IPS-NIHi7 (cell line): ENCODE measurements at regions not wholly inside any gene's neighbourhood (a gene's known extent, or its start where the extent isn't known, plus 50 kb on each side); places are given as distances from the start of the nearest gene placed in this dataset.

Source experiments
- DNase-seq: peaks from one replicate; pipeline ENCODE4 v3.0.0; 2012; ENCODE audit warnings: mixed read lengths; ENCODE audit errors: extremely low spot score

DNA sequence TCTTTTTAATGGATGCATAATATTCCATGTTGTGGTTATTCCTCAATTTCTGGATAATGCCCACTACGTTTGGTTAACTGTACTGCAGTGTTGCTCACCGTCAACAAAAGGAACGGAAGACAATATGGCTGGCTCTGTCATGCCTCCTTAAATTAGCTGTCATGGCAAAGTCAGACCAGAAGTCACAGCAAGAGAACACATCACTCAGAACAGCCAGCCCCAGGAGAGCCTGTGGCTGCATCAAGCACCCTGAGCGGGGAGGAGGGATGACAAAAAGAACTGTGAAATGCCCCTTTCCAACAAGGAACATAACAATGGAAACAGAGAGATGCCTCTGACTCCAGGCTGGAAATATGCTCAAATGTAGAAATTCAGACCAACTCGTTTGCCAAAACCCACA is 366.0 kb upstream of the ZNF507 start:
- DNase-seq = no peak

DNA sequence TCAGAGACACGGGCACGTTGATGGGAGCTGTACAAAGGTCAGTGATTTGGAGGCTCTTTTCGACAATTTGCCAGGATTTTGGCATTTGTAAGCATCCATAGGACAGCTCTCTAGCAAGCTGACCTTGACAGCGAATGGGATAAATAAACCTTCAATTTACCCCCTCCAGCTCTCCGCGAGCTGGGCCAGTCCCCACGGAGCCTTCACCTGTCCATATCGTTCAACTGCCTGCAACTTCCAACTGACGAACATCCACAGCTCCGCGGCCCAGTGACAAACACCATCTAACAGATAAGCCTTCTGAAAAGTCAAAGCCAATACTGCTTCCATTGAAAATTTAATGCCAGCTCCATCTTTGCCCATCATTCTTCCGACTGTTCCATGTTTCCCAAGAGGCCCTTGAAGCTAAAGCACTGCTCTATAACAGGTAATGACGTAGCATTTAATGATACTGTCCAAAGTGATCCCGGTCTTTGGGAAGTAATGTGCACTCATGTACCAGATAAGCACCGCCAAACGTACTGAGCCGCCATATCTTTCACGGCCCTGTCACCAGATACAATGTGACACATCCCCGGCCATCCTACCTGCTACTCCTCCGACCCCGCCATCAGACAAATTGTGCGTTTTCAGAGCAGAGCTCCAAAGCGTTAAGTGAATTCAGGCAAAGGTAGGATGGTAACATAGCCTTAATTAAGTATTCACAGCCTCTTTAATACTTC is 365.3 kb upstream of the ZNF507 start:
- no peak for DNase-seq

DNA sequence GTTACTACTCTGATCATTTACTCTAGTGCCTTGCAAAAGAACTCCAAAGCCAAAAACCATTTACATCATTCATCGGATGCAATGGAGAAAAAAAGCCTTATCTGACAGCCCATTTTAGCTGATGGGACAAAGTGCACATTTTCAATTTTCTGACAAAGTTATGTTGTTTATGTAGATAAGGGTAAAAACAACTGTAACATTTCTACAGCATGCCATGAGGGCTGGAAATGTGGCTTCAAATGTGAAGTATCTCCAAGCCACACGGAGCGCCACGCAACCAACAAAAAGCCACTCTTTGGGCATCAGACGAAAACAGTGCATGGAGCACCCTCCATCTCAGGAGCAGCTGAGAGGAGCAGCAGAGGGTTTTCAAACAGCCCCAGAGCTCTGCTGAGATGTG is 364.6 kb upstream of the ZNF507 start:
- no peak for DNase-seq

DNA sequence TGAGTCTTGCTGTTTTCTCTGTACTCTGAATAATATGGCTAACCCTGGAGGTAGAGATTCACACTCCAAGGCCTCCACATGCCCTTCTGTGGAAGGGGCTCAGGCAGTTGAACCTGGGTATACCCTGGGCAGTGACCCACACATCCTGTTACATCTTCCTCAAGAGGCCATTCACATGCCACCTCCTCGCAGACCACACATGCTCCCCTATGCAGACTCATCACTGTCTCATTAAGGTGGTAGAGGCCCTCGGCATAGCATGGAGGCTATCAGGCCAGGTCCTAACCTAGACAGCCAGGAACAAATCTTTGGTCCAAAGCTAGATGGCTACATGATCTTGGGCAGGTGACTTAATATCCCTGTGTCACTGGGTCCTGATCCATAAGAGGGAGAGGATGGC is 363.9 kb upstream of the ZNF507 start:
- no peak for DNase-seq

DNA sequence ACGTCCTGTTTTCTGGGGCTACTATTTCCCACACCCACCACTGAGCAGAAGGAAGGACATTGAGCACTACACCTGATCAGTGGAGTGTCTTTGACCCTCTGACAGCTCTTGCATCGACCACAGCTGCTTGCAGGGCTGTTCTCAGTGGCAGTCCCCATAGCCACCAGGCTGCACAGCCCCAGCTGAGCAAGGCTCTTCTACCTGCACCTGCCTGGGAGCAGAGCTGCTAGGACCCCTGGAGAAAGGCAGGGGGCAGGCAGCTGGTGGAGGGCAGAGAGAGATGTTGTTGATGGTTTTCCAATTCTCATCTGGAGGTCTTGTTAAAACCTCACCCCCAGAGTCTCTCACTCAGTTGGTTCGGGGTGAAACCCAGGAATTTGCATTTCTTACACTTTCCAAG is 361.8 kb upstream of the ZNF507 start:
- no peak for DNase-seq

DNA sequence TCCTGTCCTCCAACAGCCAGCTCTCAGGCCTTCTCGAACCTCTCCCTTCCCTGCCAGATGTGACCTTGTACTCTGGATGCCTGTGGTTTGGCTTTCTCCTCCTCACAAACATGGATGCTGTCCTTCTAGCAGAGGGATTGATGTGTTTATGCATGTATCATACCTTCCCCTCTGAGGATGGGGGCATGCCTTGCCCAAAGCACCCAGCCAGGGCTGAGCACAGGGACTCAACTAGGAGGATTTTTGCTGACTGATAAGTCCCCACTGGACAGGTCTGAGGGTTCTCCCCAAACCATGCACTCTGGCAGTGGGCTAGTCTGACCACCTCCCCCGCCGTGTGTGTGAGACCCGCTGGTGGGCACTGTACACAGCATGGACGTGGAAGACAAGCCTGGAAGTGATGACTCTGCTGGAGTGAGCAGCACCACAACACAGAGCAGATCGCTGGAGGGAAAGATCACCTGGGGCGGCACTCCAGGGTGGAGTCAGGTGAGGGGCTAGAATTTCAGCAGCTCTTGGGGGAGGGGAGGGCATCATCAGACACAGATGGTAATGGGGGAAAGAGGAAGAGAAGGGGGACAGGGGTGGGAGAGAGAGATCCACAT is 360.3 kb upstream of the ZNF507 start:
- DNase-seq = no peak

DNA sequence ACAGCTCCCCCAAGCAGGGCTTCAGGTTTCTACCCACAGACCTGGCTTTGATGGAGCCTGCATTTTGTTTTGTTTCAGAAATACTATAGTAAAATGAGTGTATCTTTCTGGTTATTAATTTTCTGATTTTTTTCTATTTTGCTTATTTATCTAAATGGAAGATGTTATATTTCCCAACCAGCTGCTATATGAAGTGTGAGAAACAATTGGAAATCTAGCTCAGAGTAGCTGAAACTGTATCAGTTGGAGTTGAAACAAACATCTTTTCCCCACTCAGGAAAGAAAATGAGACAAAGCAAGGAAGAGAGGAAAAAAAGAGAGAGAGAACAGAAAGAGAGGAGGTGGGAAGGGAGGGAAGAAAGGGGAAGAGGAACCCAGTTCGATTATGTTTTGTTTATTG is 358.5 kb upstream of the ZNF507 start:
- DNase-seq = no peak

DNA sequence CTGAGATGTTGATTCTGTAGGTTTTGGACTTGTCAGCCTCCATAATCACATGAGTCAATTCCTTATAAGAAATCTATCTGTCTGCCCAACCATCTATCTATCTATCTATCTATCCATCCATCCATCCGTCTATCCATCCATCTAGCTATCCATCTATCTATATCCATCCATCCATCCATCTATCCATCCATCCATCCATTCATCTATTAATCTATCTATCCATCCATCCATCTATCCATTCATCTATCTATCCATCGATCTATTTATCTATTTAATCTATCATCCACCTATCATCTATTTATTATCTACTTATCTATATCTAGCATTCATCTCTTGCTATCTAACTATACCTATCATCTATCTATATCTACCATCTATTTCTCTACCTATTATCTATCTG is 357.2 kb upstream of the ZNF507 start:
- no peak for DNase-seq

DNA sequence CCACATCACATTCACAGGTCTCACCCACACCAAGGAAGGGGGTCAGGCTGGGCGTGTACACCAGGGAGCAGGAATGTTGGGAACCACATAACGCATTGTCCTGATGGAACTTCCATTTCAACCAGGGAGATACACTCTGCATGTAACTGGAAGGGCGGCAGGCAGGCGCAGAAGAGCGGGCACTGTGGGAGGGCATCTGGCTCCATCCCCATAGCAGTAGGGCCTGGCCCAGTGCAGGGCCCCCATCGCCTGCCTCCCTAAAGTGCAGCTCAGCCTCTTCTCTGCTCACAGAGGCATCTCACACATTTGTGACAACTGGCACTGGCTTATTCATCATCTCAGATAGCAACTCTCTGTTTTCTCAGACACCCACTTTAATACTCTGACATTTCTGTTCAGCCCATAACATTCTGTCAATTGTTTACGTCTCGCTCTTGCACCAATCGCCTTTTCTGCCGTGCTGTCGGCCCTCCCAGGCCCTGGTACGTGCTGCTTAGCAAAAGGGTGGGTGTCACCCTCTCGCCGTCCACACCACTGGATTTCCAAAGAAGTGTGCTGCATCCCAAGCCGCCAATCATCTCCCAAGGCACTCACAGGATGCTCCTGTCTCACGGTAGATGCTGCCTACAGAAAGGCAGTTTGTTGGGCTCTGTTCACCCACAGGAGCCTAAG is 353.3 kb upstream of the ZNF507 start:
- DNase-seq = no peak

DNA sequence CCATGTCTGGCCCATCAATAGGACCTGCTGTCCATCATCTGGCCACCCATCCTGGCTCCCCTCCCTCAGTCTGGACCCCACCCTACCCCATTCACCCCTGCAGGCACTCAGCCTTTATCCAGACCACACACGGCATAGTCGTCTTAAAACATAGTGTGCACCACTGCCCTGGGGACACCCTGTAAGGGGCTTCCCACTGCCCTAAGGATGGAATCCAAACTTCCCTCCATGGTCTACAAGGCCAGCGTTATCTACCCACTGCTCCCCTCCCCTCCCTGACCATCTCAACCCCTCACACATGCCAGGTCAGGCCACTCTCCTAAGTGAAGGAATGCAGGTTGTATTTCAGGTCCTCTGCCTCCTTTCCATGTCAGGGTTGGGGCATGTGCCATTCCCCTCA is 352.7 kb upstream of the ZNF507 start:
- no peak for DNase-seq

DNA sequence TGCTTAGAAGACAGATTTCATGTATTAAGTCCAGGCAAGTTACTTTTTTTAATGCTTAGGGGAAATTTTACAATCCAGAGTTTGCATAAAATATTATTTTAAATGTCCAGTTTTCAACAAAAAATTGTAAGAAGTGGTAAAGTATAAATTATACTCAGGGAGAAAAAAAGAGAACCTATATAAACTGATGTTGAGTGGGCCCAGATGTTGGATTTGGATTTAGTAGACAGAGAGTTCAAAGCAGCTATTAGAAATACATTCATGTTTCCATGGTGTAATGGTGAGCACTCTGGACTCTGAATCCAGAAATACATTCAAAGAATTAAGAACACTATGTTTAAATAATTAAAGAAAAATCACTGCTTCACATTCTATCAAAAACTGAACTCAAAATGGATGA is 349.9 kb upstream of the ZNF507 start:
- no peak for DNase-seq

DNA sequence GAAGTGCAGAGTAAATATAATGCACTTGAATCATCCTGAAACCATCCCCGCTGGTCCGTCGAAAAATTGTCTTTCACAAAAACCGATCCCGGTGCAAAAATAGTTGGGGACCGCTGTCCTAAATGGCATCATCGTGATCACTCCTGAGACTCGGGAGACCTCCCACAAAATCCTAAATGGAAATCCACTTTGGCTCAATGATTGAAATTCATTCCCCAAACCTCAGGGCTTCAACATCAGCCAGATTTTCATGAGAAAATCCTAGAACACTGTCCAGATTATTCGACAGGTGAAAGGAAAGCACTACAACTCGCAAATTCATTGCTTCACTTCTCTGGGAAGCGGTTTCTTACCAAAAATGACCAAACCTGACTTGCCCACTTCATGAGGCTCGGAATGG is 335.3 kb upstream of the ZNF507 start:
- DNase-seq = no peak

DNA sequence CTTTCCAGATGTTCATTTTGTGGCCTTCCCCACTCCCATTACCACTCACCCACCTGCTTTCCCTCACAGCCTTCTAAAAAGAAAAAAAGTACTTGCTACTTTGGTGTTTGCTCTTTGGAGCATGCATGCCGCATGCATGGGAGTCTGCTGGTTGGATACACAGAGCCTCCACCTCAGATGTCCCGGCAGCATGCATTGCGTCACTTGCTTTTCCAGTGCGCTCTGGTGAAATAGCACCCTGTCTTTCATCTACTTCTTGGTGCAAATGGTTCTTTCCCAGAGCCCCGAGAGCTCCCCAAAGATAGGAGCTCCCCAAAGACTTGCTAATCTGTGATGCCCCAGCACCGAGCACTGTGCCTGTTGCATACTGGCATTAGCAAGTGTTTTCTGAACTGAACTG is 333.2 kb upstream of the ZNF507 start:
- no peak for DNase-seq

DNA sequence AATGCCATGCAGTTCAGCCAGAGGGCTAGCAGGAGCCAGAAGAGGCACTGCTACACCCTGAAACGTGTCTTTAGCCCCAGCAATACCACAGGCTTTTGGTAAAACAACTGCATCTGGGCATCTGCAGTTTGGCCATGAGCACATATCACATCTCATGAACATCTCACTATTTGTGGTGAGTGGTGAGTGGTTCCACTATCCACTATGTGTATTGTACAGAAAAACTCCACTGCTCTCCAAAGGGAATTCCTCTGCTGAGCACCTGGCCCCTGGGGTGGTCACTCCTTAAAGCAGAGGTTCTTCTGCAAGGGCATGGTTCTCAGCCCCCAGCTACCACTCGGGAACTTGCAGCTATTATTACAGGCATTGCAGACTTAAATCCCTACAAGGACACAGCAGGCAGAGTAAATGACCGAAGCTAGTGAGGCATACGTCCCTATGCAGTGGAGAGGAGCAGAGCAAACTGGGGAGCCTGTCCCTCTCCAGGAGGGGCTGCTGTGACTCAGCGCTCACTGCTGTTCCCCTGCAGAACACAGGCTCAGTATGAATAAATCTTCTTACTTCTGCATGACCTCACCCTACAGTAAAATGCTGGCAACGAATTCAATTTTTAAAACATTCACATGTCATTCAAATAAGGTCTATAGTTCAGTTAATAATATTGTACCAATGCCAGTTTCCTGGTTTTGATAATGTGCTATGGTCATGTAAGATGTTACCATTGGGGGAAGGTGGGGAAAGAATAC is 332.4 kb upstream of the ZNF507 start:
- DNase-seq = no peak

DNA sequence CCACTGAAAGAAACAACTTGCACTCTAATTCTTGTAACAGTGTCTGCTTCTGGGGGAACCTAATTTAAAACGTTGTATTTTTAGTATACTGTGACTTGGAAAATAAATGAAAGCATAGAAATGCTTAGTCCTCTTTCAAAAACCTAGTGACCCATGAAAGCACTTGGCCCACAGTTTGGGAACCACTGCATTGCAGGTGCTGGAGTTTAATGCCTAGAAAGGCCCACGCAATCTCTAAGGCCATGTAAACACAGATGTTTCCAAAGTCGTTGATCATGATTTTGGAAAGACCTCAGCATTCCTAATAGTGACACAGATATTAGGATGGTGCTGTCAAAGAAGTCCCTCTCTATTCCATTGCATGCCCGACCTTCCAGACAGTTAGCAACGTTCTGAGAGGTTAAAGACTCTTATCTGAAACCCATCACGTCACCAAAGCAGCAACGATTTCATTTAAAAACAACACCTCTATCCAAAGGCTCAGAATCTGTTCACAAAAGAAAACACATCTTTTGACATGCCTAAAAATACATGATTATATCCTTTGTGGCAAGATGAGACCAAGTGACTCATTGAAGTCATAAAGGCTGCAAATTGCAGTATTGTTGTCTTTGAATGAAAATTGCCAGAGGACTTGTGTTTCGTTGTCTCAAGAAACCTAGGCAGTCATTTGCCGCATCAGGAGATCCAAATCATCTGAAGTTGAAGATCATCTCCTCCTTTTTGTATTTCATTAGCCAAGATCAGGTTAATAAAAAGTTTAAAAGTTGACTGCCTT is 328.0 kb upstream of the ZNF507 start:
- DNase-seq = no peak

DNA sequence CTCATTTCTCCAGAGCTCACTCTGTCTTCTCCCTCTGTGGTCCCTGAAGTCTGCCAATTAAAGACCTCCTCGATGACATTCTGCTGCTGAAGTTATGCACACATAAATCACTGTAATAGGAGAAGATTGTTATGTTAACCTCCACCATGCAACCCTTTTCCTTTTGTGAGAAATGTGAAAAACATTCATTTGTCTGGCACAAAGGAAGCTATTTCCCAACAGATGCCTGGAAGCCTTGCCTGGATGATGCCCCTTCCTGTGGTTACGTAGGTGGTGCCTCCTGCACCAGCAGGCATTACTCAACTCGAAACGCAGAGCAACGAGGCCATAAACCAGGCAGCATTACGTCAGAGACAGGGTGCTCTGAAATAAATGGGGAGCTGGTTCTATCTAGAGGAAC is 327.4 kb upstream of the ZNF507 start:
- no peak for DNase-seq

DNA sequence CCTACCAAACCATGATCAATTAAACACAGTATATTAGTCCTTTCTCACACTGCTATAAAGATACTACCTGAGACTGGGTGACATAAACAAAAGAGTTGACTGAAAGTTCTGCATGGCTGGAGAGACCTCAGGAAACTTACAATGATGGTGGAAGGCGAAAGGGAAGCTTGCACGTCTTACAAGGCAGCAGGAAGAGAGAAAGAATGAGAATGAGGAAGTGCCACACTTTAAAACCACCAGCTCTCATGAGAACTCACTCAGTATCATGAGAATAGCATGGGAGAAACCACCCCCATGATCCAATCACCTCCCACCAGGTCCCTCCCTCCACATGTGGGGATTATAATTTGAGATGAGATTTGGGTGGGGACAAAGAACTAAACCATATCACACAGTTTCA is 324.9 kb upstream of the ZNF507 start:
- no peak for DNase-seq

DNA sequence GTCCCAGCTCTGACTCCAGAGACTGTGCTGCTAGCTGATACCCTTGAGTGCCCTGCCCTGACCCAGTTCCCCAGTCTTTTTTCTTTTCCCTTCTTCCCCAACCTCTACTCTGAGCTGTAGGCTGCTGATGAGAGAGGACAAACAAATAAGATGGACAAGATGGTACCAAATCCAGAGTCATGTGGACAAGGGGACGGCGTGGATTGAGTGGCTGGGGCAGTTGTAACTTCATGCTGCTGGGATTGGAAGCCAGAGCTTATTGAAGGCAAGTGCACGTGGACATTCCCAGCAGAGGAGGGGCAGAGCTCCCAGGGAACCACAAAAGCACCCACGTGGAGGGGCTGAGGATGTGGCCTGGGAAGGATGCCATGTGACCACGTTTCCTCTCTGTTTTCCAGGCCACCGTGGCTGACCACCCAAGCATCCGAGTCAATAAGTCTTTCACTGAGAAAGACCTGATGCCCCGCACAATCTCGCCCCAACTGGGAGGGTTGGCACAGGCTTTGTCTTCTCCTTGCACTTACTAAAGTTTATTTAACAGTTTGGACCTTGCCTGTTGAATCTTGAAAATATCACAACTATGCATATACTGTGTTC is 323.3 kb upstream of the ZNF507 start:
- DNase-seq = no peak

DNA sequence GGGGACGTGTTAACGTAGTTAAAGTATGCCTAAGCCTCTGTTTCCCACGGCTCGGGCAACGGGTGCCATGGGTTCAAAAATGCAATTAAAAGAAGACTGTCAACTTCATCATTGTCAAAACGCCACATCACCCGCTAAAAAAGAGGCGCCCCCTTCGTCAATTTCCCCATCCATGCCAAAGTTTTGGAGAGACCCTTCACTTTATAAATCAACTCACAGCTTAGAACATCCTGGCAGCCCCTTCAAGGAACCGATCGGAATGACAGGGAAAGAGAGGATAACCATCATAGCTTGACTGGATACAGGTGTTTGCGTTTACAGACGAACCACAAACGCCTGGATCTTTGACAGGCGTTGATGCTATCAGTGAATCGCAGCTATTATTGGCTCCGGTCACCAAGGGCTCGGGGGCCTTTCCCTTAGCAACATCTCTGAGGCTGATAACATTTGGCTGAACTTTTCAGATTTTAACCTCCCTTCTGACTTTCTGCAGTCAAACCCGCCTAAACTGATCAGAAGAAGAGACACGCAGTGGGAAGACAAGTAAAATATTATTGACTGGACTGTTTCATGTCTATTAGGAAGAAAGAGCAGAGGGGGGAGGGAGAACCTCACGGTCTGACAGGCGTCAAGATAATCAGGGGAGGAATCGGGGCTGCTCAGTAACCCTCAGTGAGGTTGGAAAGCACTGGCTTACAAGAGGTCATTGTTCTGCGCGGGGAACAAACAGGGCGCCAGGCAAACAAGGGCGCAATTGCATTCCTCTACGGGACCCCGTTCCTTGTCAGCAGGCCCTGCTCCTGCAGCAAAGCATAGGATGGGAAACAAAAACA is 322.5 kb upstream of the ZNF507 start:
- no peak for DNase-seq

DNA sequence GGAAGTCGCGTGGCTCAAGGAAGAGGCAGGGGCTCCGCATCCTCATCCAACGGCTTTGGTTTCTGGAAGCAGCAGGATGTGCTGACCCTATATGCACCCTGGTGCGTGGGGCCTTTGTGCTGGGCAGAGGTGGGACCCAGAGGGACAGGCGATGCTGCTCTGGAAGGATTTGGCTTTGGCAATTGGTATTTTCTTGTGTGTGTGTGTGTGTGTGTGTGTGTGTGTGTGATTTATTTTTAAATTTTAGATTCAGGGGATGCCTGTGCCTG is 321.9 kb upstream of the ZNF507 start:
- no peak for DNase-seq

DNA sequence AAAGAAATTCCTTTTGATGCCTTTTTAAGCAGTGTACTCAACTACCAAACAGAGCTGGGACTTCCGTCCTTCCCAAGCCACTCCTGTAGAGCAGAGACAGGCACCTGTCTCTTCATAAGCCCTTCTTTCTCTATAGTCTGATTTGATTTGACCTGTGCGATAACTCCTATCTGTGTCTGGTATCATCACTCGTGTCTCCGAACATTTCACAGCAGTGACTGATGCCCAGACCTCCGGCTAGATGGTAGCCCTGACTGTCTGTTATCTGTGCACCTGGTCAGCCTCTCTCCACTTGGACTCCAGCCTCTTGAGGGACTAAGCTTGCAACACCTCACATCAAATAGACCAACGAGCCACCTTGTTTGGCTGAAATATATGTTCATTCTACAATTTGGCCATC is 316.2 kb upstream of the ZNF507 start:
- DNase-seq = no peak
